ENCODE measurements at regions not wholly inside any gene's neighbourhood (a gene's known extent, or its start where the extent isn't known, plus 50 kb on each side); places are given as distances from the start of the nearest gene placed in this dataset.
A peak's percentile ranks its signal among the peaks of the same experiment; 100 is the strongest.

GRCh38 chr4:23163647-23164436 is 471.1 kb downstream of the GBA3 start:
- Histone ChIP-seq H3K27me3 (ENCODE audit: insufficient read depth, low read depth, low read length) (no peaks in the 10 kb centered on the region), H3K79me2 (replicated peaks; ENCODE audit: insufficient read depth, low read length) (no peaks in the 10 kb centered on the region), H3K9ac (ENCODE audit: low read length) (no peak overlapping the region), H3K4me3 (ENCODE audit: low read length) (no peak overlapping the region), H3K9me2 (ENCODE audit: insufficient read depth, low read length) (no peaks in the 10 kb centered on the region), H2AFZ (ENCODE audit: low read depth, low read length) (no peak overlapping the region), H4K20me1 (ENCODE audit: insufficient read depth) (no peaks in the 10 kb centered on the region), H3K4me2 (ENCODE audit: low read length) (no peak overlapping the region), H3K36me3 (ENCODE audit: insufficient read depth, low read length) (no peaks in the 10 kb centered on the region), H3F3A (ENCODE audit: insufficient read depth, low read length, poor library complexity, severe bottlenecking) (no peaks in the 10 kb centered on the region), H3K9me3 (ENCODE audit: low read length) (no peaks in the 10 kb centered on the region), H3K27ac (ENCODE audit: low read length) (no peak overlapping the region)
- no peak for TF ChIP-seq CTCF (IDR thresholded peaks at IDR 0.05; ENCODE audit: poor library complexity, severe bottlenecking)
- TF ChIP-seq POLR2AphosphoS5 (IDR thresholded peaks at IDR 0.05), result no peak
- TF ChIP-seq MXI1 (conservative IDR thresholded peaks at IDR 0.05; ENCODE audit: poor library complexity, severe bottlenecking), result no peak
- no peak for TF ChIP-seq RAD21 (conservative IDR thresholded peaks at IDR 0.05)
- no peak for TF ChIP-seq SMC3 (conservative IDR thresholded peaks at IDR 0.05; ENCODE audit: poor library complexity)
- no peak for TF ChIP-seq REST (IDR thresholded peaks at IDR 0.05; ENCODE audit: borderline replicate concordance)
- TF ChIP-seq TAF1 (IDR thresholded peaks at IDR 0.05; ENCODE audit: low read depth), result no peak
- TF ChIP-seq EZH2 (IDR thresholded peaks at IDR 0.05; ENCODE audit: borderline replicate concordance, insufficient read depth, low read length, poor library complexity, severe bottlenecking), result no peak

- no peak overlapping the region for H3K4me2 ChIP-seq (ENCODE audit: low read length)
- H2AFZ ChIP-seq (ENCODE audit: low read depth, low read length), result no peak overlapping the region
- peak overlapping the region; percentile 18 for H3K27ac ChIP-seq (ENCODE audit: low read length)
- no peaks in the 10 kb centered on the region for H3K9me2 ChIP-seq (ENCODE audit: insufficient read depth, low read length)
- H4K20me1 ChIP-seq (ENCODE audit: insufficient read depth), result no peaks in the 10 kb centered on the region
- H3K4me3 ChIP-seq (ENCODE audit: low read length), result no peak overlapping the region
- TF ChIP-seq EP300 (conservative IDR thresholded peaks at IDR 0.05; ENCODE audit: poor library complexity, severe bottlenecking) (no peak), SMC3 (conservative IDR thresholded peaks at IDR 0.05; ENCODE audit: poor library complexity) (no peak), EZH2 (IDR thresholded peaks at IDR 0.05; ENCODE audit: borderline replicate concordance, insufficient read depth, low read length, poor library complexity, severe bottlenecking) (no peak), RAD21 (conservative IDR thresholded peaks at IDR 0.05) (no peak), TAF1 (IDR thresholded peaks at IDR 0.05; ENCODE audit: low read depth) (no peak), MXI1 (conservative IDR thresholded peaks at IDR 0.05; ENCODE audit: poor library complexity, severe bottlenecking) (no peak), CTCF (IDR thresholded peaks at IDR 0.05; ENCODE audit: poor library complexity, severe bottlenecking) (no peak), POLR2AphosphoS5 (IDR thresholded peaks at IDR 0.05) (no peak), REST (IDR thresholded peaks at IDR 0.05; ENCODE audit: borderline replicate concordance) (no peak)
- H3K9ac ChIP-seq (ENCODE audit: low read length), result no peak overlapping the region
- H3K27me3 ChIP-seq (ENCODE audit: insufficient read depth, low read depth, low read length), result no peaks in the 10 kb centered on the region
- no peaks in the 10 kb centered on the region for H3K79me2 ChIP-seq (replicated peaks; ENCODE audit: insufficient read depth, low read length)
- no peaks in the 10 kb centered on the region for H3K36me3 ChIP-seq (ENCODE audit: insufficient read depth, low read length)
- no peaks in the 10 kb centered on the region for H3K9me3 ChIP-seq (ENCODE audit: low read length)
- no peaks in the 10 kb centered on the region for H3F3A ChIP-seq (ENCODE audit: insufficient read depth, low read length, poor library complexity, severe bottlenecking)
Observed at GRCh38 chr4:23162275-23162674, 469.5 kb downstream of the GBA3 start.

All from neural cell (in vitro differentiated cells).